Endodermal cell (in vitro differentiated cells): ENCODE measurements at regions not wholly inside any gene's neighbourhood (a gene's known extent, or its start where the extent isn't known, plus 50 kb on each side); places are given as distances from the start of the nearest gene placed in this dataset.

Experiments
- DNase-seq: peaks from one replicate; pipeline ENCODE4 v3.0.0-alpha.2; 2017
- H3K27ac ChIP-seq: 2 replicates; pipeline ENCODE4 v1.5.1; 2013; ENCODE audit warnings: mild to moderate bottlenecking, low read depth, low read length, moderate library complexity
- H3K27me3 ChIP-seq: 2 replicates; pipeline ENCODE4 v1.6.1; 2013; ENCODE audit warnings: mild to moderate bottlenecking, low read length, moderate library complexity; ENCODE audit not compliant: insufficient read depth, control insufficient read depth, poor library complexity, severe bottlenecking
- H3K36me3 ChIP-seq: 2 replicates; pipeline ENCODE4 v1.7.0; 2013; ENCODE audit warnings: mild to moderate bottlenecking, low read length, moderate library complexity; ENCODE audit not compliant: control insufficient read depth, insufficient read depth
- H3K4me1 ChIP-seq: one replicate; pipeline ENCODE4 v1.7.0; 2013; ENCODE audit warnings: low read length; ENCODE audit not compliant: control insufficient read depth, insufficient read depth
- H3K4me3 ChIP-seq: 2 replicates; pipeline ENCODE4 v1.5.1; 2013; ENCODE audit warnings: mild to moderate bottlenecking, low read length, moderate library complexity
- H3K9ac ChIP-seq: 2 replicates; pipeline ENCODE4 v1.6.1; 2013; ENCODE audit warnings: mild to moderate bottlenecking, low read length, moderate library complexity; ENCODE audit not compliant: poor library complexity, severe bottlenecking; ENCODE audit errors: extremely low read depth
- H3K9me3 ChIP-seq: 2 replicates; pipeline ENCODE4 v1.6.1; 2013; ENCODE audit warnings: mild to moderate bottlenecking, low read length, moderate library complexity; ENCODE audit not compliant: control insufficient read depth
- H3K27ac Mint-ChIP-seq: 2 replicates; pipeline ENCODE4 v1.8.0; 2020; ENCODE audit warnings: mixed read lengths
- H3K27me3 Mint-ChIP-seq: 2 replicates; pipeline ENCODE4 v1.8.0; 2021; ENCODE audit warnings: mild to moderate bottlenecking, mixed read lengths; ENCODE audit not compliant: insufficient read depth
- H3K36me3 Mint-ChIP-seq: 2 replicates; pipeline ENCODE4 v1.8.0; 2020; ENCODE audit warnings: low read depth, mixed read lengths
- H3K4me1 Mint-ChIP-seq: 2 replicates; pipeline ENCODE4 v1.8.0; 2020; ENCODE audit warnings: mixed read lengths
- H3K4me3 Mint-ChIP-seq: 2 replicates; pipeline ENCODE4 v1.8.0; 2020; ENCODE audit warnings: mild to moderate bottlenecking, moderate library complexity, mixed read lengths
- H3K9me3 Mint-ChIP-seq: 2 replicates; pipeline ENCODE4 v1.8.0; 2020; ENCODE audit warnings: mild to moderate bottlenecking, mixed read lengths
- CTCF ChIP-seq: fragments of 200-600 bp; sonication (generic); conservative IDR thresholded peaks from 2 replicates; pipeline ENCODE4 v1.5.0; 2021; ENCODE audit warnings: antibody characterized with exemption, mild to moderate bottlenecking
- WGBS, 2 experiments: methylation state at CpG; one replicate each; pipeline versions ENCODE4 v1.1.5 to v1.1.7; 2013; ENCODE audit warnings: missing lambda C conversion rate in 2 of 2, mixed read lengths in 1 of 2; ENCODE audit not compliant: insufficient coverage in 1 of 2, insufficient read length in 1 of 2; 5-methylcytosine and 5-hydroxymethylcytosine counted together

- Histone ChIP-seq H3K27ac (no peak overlapping the region), H3K4me1 (no peaks in the 10 kb centered on the region), H3K9me3 (no peaks in the 10 kb centered on the region), H3K9ac (no peak overlapping the region), H3K4me3 (no peak overlapping the region), H3K27me3 (no peaks in the 10 kb centered on the region), H3K36me3 (no peaks in the 10 kb centered on the region)
- H3K4me1 Mint-ChIP-seq = no peaks in the 10 kb centered on the region
- no peak for DNase-seq
- TF ChIP-seq CTCF = no peak
- WGBS, 2 experiments = 92 to 96% methylated on average over 4 to 7 of the region's 7 CpGs
- no peak overlapping the region for H3K27ac Mint-ChIP-seq
- no peaks in the 10 kb centered on the region for H3K9me3 Mint-ChIP-seq
- H3K36me3 Mint-ChIP-seq = no peaks in the 10 kb centered on the region
- no peaks in the 10 kb centered on the region for H3K27me3 Mint-ChIP-seq
- H3K4me3 Mint-ChIP-seq = no peak overlapping the region
Measured at GRCh38 chr3:55313666-55314065, 173.4 kb downstream of the WNT5A start.

DNA sequence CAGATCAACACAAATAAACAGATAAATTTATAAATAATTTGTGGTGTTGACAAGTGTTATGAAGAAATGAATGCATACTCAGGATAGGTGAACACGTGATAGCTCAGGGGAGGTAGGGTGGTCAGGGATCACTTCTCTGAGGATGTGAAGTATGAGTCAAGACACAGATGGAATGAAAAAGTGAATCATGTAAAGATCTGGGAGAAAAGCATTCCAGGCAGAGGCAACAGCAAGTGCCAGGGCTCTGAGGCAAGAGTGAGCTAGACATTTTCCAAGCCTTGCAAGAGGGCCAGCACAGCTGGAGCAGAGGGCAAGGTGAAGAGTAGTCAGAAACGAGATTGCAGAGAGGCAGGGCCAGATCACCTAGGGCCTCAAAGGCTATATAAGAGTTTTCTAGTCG is 177.8 kb downstream of the WNT5A start:
- Mint-ChIP-seq H3K27me3 (no peaks in the 10 kb centered on the region), H3K4me1 (no peaks in the 10 kb centered on the region), H3K27ac (no peak overlapping the region), H3K9me3 (no peaks in the 10 kb centered on the region), H3K4me3 (no peak overlapping the region), H3K36me3 (no peaks in the 10 kb centered on the region)
- Histone ChIP-seq H3K27ac (no peak overlapping the region), H3K9me3 (no peaks in the 10 kb centered on the region), H3K4me1 (no peaks in the 10 kb centered on the region), H3K27me3 (no peaks in the 10 kb centered on the region), H3K9ac (no peak overlapping the region), H3K4me3 (no peak overlapping the region), H3K36me3 (no peaks in the 10 kb centered on the region)
- WGBS, 2 experiments = 86 to 96% methylated on average over 3 of the region's 3 CpGs
- TF ChIP-seq CTCF = no peak
- no peak for DNase-seq

DNA sequence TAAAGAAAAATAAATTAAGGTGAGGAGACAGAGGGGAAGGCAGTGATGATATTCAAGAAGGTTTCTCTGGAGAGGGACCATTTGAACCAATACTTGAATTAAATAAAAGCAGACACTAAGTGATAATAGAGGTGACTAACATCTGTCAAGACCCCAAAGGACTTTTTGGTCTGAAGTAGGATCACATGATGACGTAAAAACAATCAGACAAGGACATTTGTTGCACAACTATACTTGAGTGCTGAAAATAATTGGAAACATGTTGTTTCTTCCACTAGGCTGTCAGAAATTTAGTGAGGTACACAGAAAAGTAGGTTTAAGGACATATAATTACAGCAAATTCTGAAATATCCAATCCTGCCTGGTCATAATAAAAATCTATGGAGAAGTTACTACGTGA is 179.5 kb downstream of the WNT5A start:
- 91 to 95% methylated on average over 2 of the region's 2 CpGs for WGBS, 2 experiments
- no peak for TF ChIP-seq CTCF
- H3K27ac ChIP-seq = no peak overlapping the region
- H3K4me1 Mint-ChIP-seq = no peaks in the 10 kb centered on the region
- no peak overlapping the region for H3K4me3 ChIP-seq
- no peaks in the 10 kb centered on the region for H3K36me3 ChIP-seq
- no peaks in the 10 kb centered on the region for H3K36me3 Mint-ChIP-seq
- H3K27me3 ChIP-seq = no peaks in the 10 kb centered on the region
- no peak for DNase-seq
- no peaks in the 10 kb centered on the region for H3K4me1 ChIP-seq
- H3K9me3 Mint-ChIP-seq = no peaks in the 10 kb centered on the region
- H3K4me3 Mint-ChIP-seq = no peak overlapping the region
- H3K27me3 Mint-ChIP-seq = no peaks in the 10 kb centered on the region
- H3K27ac Mint-ChIP-seq = no peak overlapping the region
- H3K9ac ChIP-seq = no peak overlapping the region
- no peaks in the 10 kb centered on the region for H3K9me3 ChIP-seq
